Endothelial cell of umbilical vein (primary cell): ENCODE measurements at regions not wholly inside any gene's neighbourhood (a gene's known extent, or its start where the extent isn't known, plus 50 kb on each side); places are given as distances from the start of the nearest gene placed in this dataset.

Source experiments
- BruUV-seq: library from RNA; stranded (reverse); fragments of 400-500 nt; replicated peaks from 2 replicates; lab custom pipeline; 2021; lab: Mats Ljungman, UMichigan
- CTCF ChIA-PET: fragments of 300-600, 350-600 bp; sonication (Branson Sonifier 250); formaldehyde crosslinking; loops from one replicate; lab custom pipeline; 2021; ENCODE audit warnings: antibody characterized with exemption, inconsistent platforms; lab: Charles Lee
- POLR2A ChIA-PET: fragments of 300-600, 350-600 bp; sonication (Branson Sonifier 250); formaldehyde crosslinking; loops from one replicate; lab custom pipeline; 2021; ENCODE audit warnings: antibody characterized with exemption, inconsistent platforms; lab: Charles Lee
- DNase-seq: peaks from one replicate; pipeline ENCODE4 v3.0.0-alpha.2; 2011; ENCODE audit warnings: low read depth, low spot score
- FAIRE-seq: peaks from 2 replicates; lab custom pipeline; 2011; peaks lifted over from hg19 to GRCh38; lab: Jason Lieb, UNC
- H2AFZ ChIP-seq: 2 replicates; pipeline ENCODE4 v1.6.0; 2012; ENCODE audit warnings: low read depth, low read length, control low read depth, inconsistent platforms
- H3K27ac ChIP-seq: 2 replicates; pipeline ENCODE4 v1.5.1; 2011; ENCODE audit warnings: low read depth, mild to moderate bottlenecking, control low read depth, low read length, moderate library complexity; ENCODE audit not compliant: insufficient read depth
- H3K27me3 ChIP-seq, 2 experiments: 2 replicates each; pipeline versions ENCODE4 v1.6.0 to v1.6.1; 2011; ENCODE audit warnings: low read length in 2 of 2, mixed read lengths in 1 of 2; ENCODE audit not compliant: control insufficient read depth in 2 of 2, insufficient read depth in 2 of 2
- H3K36me3 ChIP-seq, 2 experiments: 2 replicates in 1 of 2; 3 replicates in 1 of 2; pipeline ENCODE4 v1.5.1; 2011; ENCODE audit warnings: low read length in 2 of 2, mild to moderate bottlenecking in 1 of 2, moderate library complexity in 1 of 2; ENCODE audit not compliant: control insufficient read depth in 2 of 2, insufficient read depth in 2 of 2; ENCODE audit errors: extremely low read depth in 1 of 2
- H3K4me1 ChIP-seq: 3 replicates; pipeline ENCODE4 v1.5.1; 2011; ENCODE audit warnings: mild to moderate bottlenecking, low read length; ENCODE audit not compliant: control insufficient read depth, insufficient read depth; ENCODE audit errors: extremely low read depth
- H3K4me2 ChIP-seq: 2 replicates; pipeline ENCODE4 v1.6.1; 2011; ENCODE audit warnings: low read length, control low read depth, mixed read lengths; ENCODE audit not compliant: insufficient read depth
- H3K4me3 ChIP-seq, 3 experiments: fragments of 200-600 bp in 1 of 3; sonication (generic), shearing (Covaris generic) in 1 of 3; replicated peaks in 1 of 3; 2 replicates each; pipeline ENCODE4 v1.5.1; 2011 to 2016; ENCODE audit warnings: control low read depth in 3 of 3, low read length in 3 of 3, mild to moderate bottlenecking in 2 of 3, inconsistent platforms in 1 of 3, low read depth in 1 of 3, moderate library complexity in 1 of 3; ENCODE audit not compliant: insufficient read depth in 1 of 3
- H3K79me2 ChIP-seq: 2 replicates; pipeline ENCODE4 v1.6.0; 2012; ENCODE audit warnings: low read length, inconsistent platforms; ENCODE audit not compliant: control insufficient read depth, insufficient read depth
- H3K9ac ChIP-seq: replicated peaks from 2 replicates; pipeline ENCODE3; 2011; ENCODE audit warnings: low read length, control low read depth; ENCODE audit not compliant: insufficient read depth; ENCODE audit errors: extremely low read depth
- H3K9me1 ChIP-seq: replicated peaks from 3 replicates; pipeline ENCODE4 v1.6.0; 2011; ENCODE audit warnings: mild to moderate bottlenecking, low read length; ENCODE audit not compliant: control insufficient read depth, insufficient read depth; ENCODE audit errors: extremely low read depth
- H3K9me3 ChIP-seq: replicated peaks from 2 replicates; pipeline ENCODE4 v1.5.1; 2012; ENCODE audit warnings: low read length, inconsistent platforms; ENCODE audit not compliant: control insufficient read depth, insufficient read depth
- H4K20me1 ChIP-seq: replicated peaks from 2 replicates; pipeline ENCODE3; 2011; ENCODE audit warnings: mild to moderate bottlenecking, low read length; ENCODE audit not compliant: control insufficient read depth, insufficient read depth; ENCODE audit errors: extremely low read depth
- EZH2 ChIP-seq: IDR thresholded peaks from 2 replicates; pipeline ENCODE4 v1.6.1; 2012; ENCODE audit warnings: borderline replicate concordance, low read depth, mild to moderate bottlenecking, moderate library complexity, low read length, inconsistent platforms; ENCODE audit not compliant: severe bottlenecking
- FOS ChIP-seq: IDR thresholded peaks from 2 replicates; pipeline ENCODE4 v1.6.1; 2011; ENCODE audit warnings: mild to moderate bottlenecking, low read length, moderate library complexity, borderline replicate concordance; ENCODE audit not compliant: insufficient read depth
- GATA2 ChIP-seq: IDR thresholded peaks from 2 replicates; pipeline ENCODE4 v1.7.0; 2011; ENCODE audit warnings: low read depth, mild to moderate bottlenecking, moderate library complexity, mixed read lengths, low read length; ENCODE audit not compliant: insufficient read length, insufficient read depth
- JUN ChIP-seq: IDR thresholded peaks from 2 replicates; pipeline ENCODE4 v1.6.1; 2011; ENCODE audit warnings: borderline replicate concordance, low read depth; ENCODE audit not compliant: insufficient read length, insufficient read depth
- MYC ChIP-seq: IDR thresholded peaks from one replicate; pipeline ENCODE4 v1.6.1; 2011; ENCODE audit warnings: mild to moderate bottlenecking, low read depth, low read length
- POLR2A ChIP-seq: IDR thresholded peaks from 2 replicates; pipeline ENCODE4 v1.6.1; 2012; ENCODE audit warnings: low read depth, mild to moderate bottlenecking, control low read depth, low read length
- POLR2AphosphoS5 ChIP-seq: IDR thresholded peaks from 2 replicates; pipeline ENCODE4 v1.6.1; 2012; ENCODE audit warnings: low read depth, mild to moderate bottlenecking, control low read depth, low read length, moderate library complexity; ENCODE audit not compliant: insufficient read depth
- dilution Hi-C: fragments of 300-500 bp; cut with MboI; formaldehyde crosslinking; loops from one replicate; pipeline ENCODE4 v1.15.0; 2019; ENCODE audit warnings: low sequenced_read_pairs; ENCODE audit not compliant: extremely low pct_ligation_motif_present
- intact Hi-C: fragments of 100-400 bp; cut with micrococcal nuclease; formaldehyde crosslinking; loops from one replicate; pipeline ENCODE4 v1.10.0; 2022
- TF ChIP-seq, protein P1 (sequence below), 2 donors: IDR thresholded peaks; 1 replicate in 1 of 2; 2 replicates in 1 of 2; pipeline ENCODE4 v1.5.1; 2011; ENCODE audit warnings: low read length in 2 of 2, mild to moderate bottlenecking in 2 of 2, moderate library complexity in 2 of 2, control low read depth in 1 of 2, inconsistent platforms in 1 of 2, low read depth in 1 of 2; ENCODE audit not compliant: insufficient read depth in 1 of 2; ENCODE audit errors: extremely low read depth in 1 of 2
- TF ChIP-seq, protein P2 (sequence below): IDR thresholded peaks from 2 replicates; pipeline ENCODE4 v1.6.1; 2011; ENCODE audit not compliant: insufficient read depth, insufficient read length

DNA sequence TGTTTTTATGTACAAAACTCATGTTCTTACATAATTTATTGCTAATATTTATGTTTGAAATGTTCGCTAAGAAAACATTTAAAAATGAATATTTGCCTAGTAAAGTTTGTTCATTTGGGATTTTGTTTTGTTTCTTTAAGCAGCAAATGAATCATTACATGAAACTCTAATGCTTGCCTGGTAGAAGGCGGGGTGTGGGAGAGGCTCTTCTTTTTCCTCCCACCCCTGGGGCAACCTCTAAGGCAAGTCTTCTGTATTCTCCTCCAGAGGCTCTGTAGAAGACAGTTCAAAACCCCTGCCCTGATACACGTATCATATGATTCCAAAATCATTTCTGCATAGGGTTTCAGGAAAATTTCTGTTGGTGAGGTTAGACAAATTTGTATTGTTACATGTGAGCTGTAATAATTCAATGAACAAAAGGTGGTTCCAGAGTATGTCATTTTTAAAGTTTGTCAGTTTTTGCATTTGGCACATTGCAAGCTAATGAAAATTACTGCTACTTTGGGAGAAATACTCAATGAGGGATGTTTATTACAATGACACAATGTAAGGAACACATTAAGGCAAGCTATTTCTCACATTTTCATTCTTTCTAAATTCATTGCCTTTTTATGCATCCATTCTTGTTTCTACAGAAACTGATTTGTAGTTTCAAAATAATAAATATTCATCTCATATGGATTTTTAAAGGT lies 302.3 kb upstream of the UBE2E3 start:
- Histone ChIP-seq H3K79me2 (no peaks in the 10 kb centered on the region), H3K4me2 (no peak overlapping the region), H2AFZ (no peak overlapping the region), H3K9ac (no peak overlapping the region), H3K4me3 (no peak overlapping the region), H3K9me1 (no peaks in the 10 kb centered on the region), H3K36me3 (no peaks in the 10 kb centered on the region), H3K27ac (no peak overlapping the region), H3K27me3 (no peaks in the 10 kb centered on the region), H3K9me3 (no peaks in the 10 kb centered on the region), H4K20me1 (no peaks in the 10 kb centered on the region), H3K4me1 (no peaks in the 10 kb centered on the region)
- DNase-seq (no peak), FAIRE-seq (no peak)
- POLR2A ChIA-PET = no interaction called here
- dilution Hi-C loops (no loop called here), intact Hi-C loops (no loop called here)
- no TSS peak for BruUV-seq
- no peak for TF ChIP-seq POLR2AphosphoS5
- no peak for TF ChIP-seq GATA2
- no peak for TF ChIP-seq MYC
- TF ChIP-seq FOS = no peak
- no peak for TF ChIP-seq JUN
- no peak for TF ChIP-seq EZH2
- TF ChIP-seq POLR2A = no peak
- TF ChIP-seq, protein P1, sequence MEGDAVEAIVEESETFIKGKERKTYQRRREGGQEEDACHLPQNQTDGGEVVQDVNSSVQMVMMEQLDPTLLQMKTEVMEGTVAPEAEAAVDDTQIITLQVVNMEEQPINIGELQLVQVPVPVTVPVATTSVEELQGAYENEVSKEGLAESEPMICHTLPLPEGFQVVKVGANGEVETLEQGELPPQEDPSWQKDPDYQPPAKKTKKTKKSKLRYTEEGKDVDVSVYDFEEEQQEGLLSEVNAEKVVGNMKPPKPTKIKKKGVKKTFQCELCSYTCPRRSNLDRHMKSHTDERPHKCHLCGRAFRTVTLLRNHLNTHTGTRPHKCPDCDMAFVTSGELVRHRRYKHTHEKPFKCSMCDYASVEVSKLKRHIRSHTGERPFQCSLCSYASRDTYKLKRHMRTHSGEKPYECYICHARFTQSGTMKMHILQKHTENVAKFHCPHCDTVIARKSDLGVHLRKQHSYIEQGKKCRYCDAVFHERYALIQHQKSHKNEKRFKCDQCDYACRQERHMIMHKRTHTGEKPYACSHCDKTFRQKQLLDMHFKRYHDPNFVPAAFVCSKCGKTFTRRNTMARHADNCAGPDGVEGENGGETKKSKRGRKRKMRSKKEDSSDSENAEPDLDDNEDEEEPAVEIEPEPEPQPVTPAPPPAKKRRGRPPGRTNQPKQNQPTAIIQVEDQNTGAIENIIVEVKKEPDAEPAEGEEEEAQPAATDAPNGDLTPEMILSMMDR (IDR thresholded peaks at IDR 0.05; ENCODE audit: extremely low read depth in 1 of 2, insufficient read depth in 1 of 2, low read depth in 1 of 2, low read length in 2 of 2) = no peak
- TF ChIP-seq, protein P2, sequence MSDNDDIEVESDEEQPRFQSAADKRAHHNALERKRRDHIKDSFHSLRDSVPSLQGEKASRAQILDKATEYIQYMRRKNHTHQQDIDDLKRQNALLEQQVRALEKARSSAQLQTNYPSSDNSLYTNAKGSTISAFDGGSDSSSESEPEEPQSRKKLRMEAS = no peak
- CTCF ChIA-PET = interaction anchor here (0.8 kb wide), 1 partner anchor 10 kb away, joined by 4 read pairs; no protein-coding TSS in a partner anchor
